NCI-H2107 treated with DMSO at 0.1 percent for 48 hours (cell line): ENCODE measurements at regions not wholly inside any gene's neighbourhood (a gene's known extent, or its start where the extent isn't known, plus 50 kb on each side); places are given as distances from the start of the nearest gene placed in this dataset.

Experiments
- DNase-seq: peaks from one replicate; lab custom pipeline; 2025; ENCODE audit not compliant: unreplicated experiment; lab: John Stamatoyannopoulos, UW

DNA sequence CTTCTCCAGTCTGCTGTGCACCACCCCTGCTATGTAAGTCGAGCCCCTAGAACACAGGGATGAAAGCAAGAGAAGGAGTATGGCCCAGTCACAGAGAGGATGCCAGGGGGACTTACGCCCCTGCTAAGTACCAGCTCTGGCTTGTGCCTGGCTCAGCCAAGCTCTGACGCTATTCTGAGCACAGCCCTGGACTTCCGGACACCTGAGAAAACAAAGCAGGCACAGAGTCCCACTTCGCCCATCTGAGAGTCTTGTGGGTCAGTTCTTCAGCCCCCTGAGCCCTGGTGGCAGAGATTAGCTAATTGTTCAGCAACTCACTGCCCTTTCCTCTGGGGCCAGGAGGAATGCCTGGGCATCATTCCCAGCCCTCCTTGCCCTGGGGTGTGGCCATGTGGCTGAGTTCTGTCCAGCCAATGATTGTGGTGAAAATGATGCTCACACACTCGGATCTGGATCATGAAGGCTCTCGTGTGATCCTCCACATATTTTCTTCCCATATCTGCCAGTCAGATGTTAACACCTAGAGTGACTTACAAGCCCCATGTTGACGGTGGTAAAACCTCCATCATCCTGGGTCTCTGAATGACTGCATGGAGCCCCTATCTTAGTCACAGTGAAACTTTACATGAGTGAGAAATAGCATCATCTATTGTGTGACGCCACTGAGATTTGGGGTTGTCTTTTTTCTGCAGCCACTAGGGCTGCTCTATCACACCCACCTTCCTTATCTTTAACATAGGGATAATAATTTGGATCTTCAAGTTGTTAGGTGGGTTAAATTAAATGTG, 105.7 kb downstream of the TPRA1 start:
- DNase-seq: no peak

DNA sequence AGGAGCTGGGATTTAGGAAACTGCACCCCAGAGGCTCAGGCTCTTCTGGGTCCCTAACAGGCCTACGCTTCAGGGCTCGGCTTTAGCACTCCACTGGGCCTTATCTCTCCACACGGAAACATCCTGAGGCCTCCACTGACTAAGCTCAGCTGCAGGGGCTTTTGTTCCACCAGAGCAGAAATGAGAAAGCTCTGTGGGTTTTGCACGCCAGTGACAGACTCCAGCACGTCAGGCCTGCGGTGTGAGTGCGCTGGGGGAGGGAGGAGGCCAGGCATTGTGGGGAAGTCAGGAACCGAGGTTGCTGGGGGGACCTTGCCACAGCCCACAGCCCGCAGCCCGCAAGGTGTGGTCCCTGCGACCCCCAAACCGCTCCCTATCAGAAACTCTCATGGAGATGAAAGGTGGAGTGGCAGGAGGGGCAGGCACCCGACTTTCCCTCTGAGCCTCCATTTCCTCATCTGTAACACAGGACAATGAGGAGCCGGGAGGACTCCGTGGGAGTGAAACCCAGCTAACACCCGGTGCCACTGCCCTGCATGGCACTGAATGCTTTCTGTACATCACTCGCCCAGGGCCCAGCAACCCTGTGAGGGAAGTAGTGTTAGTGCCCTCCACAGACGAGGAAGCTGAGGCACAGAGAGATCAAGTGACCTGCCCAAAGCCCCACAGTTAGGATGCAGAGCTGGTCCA, 106.5 kb downstream of the TPRA1 start:
- DNase-seq: no peak

DNA sequence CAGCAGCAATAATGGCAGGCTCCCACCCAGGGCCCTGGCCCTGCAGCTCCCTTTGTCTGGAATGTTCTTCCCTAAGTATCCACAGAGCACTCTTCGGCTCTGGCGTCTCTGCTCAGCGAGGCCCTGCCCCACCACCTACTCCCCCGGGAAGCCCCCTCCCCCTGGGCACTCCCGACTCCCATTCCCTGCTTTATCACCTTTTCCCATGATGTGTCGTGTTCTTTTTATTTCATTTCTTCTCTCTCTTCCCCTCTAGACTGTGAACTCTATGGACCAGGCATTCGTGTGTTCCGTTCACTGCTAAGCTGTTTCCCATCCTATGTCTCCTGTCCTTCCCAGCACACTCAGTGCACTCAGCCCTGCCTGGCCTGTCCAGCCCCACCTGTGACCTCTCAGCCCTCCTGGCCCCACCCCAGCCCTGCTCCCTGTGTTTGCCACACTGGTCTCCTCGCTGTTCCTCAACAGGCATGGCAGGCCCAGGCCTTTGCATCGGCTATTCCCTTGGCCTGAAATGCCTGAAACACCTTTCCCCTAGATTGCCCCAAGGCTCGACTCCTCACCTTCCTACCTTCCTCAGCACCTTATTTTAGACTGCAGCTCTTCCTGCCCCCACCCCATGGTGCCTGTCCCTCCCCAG, 107.4 kb downstream of the TPRA1 start:
- no peak for DNase-seq

DNA sequence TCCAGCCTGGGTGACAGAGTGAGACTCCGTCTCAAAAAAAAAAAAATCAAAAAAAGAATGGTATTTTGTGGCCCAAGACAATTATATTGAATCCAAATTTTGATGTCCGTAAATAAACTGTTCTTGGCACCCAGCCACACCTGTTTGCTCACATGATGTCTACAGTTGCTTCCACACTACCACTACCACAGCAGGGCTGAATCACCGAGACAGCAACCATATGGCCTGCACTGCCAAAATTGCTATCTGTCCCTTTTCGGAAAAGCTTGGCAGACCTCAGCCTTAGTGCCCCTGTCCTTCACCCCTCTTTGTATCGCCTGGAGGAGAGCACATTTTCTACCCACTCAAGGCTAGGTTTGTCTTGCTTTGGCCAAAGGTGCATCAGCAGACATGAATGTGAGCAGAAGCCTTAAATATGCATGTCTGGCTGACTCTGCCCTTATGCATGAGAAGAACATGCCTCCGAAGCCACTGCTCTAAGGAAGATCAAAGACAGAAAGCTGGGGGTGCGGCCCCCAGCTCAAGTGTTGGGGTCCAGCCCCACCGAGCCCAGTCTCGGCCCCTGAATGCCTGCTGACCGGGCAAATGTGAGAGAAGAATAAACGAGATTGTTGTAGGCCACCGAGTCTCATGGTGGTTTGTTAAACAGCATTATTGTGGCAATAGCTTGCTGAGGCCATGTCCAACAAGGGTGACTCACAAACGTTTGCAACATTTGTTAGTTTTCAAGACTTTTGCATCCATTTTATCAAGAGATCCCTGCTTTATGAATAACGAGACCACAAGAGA, 108.1 kb downstream of the TPRA1 start:
- no peak for DNase-seq

DNA sequence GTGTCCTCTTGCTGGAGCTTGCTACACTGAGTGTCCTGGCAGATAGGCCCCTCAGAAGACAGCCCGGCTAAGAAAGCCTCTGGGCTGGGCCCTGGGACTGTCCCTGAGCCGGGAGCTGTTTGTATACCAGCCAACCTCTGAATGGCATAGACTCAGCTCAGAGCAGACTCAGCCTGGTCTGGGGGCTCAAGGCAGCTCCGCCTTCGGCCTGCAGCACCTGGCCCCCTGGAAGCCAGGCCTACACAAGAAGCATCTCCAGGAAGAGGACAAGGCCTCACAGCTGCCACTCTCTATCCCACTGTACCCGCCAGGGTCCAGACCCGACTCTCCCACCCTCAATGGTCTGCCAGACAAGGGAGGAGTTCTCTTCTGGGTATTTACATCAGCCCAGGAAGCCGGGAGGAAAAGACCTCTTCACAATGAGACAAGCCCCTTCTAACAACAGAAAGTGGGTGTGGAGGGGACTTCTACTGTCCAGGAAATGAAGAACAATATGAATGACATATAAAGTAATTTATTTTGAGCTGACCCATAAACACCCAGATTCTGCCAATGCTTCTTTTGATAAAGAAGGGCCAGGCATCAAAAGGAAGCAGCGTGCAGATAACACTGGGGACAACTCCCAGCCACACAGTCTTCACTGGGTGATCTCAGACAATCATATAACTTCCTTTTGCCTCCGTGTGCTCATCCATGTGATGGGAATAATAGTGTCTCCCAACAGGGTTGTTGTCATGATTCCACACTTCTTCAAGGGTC, 110.2 kb downstream of the TPRA1 start:
- no peak for DNase-seq

DNA sequence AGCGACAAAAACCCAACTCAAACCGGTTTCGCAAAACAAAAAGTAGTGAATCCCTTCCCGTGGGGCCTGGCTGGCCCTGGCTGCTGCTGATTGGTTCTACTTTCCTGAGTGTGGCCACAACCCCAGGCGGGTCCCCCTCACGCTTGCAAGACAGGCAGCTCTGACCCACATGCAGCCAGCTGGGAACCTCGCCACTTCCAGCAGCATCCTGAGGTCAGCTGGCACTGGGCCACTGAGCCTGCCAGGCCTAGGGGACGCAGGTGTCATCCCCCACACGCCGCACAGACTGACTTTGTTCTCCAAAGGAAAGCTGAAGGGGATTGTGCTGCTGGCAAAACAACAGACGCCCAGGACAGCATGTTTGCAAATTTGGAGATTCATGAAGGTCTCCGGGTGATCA, 111.1 kb downstream of the TPRA1 start:
- DNase-seq: no peak

DNA sequence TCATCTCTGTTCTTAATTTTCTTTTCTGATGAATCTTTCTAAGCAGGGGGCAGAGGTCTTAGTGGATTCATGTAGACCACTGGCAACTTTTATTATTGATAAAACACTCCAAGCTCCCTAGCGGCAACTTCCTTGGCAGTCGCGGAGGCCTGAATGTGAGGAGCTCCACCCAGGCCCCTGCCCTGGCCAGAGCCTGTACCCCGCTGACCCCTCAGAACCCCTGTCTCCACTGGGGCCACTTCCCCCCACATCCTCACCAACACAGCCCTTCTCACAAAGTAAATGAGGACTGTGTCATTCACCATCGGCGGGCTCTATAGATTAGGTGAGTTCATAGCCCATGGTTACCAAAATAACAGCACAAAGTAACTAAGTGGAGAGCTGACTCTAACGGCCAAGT, 111.6 kb downstream of the TPRA1 start:
- DNase-seq: no peak

DNA sequence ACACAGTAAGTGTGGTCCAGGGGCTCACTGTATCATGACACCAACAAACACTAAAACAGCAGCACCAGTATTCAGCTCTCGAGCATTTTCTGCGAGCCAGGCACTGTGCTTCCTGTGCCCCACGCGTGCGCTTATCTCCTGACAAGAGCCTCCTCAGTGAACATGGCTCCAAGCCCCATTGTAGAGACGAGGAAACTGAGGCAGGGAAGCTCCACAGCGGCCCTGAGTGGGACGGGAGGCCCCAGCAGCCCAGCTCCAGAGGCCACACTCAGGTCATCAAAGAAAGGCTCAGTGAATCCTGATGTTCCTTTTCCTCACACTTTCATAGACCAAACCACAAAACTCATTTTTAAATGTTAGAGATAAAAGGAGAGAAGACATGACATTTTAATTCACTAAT, 113.1 kb downstream of the TPRA1 start:
- no peak for DNase-seq

DNA sequence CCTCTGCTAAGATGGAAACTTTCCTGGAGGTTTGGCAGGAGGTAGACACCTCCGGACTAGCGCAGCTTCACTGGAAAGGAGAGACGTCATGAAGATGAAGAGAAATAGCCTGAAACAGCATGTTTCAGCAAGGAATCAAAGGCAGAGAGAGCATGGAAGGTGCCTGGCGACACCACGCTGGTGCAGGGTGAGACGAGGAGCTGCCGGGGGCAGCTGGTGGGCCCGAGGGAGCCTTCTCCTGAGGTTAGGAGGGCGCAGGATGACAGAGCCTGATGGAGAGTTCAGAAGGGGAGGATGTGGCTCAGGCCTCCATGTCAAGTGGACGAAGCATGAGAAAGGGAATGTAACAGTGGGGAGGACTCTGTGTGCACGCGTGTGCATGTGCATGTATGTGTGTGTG, 113.6 kb downstream of the TPRA1 start:
- DNase-seq: no peak

DNA sequence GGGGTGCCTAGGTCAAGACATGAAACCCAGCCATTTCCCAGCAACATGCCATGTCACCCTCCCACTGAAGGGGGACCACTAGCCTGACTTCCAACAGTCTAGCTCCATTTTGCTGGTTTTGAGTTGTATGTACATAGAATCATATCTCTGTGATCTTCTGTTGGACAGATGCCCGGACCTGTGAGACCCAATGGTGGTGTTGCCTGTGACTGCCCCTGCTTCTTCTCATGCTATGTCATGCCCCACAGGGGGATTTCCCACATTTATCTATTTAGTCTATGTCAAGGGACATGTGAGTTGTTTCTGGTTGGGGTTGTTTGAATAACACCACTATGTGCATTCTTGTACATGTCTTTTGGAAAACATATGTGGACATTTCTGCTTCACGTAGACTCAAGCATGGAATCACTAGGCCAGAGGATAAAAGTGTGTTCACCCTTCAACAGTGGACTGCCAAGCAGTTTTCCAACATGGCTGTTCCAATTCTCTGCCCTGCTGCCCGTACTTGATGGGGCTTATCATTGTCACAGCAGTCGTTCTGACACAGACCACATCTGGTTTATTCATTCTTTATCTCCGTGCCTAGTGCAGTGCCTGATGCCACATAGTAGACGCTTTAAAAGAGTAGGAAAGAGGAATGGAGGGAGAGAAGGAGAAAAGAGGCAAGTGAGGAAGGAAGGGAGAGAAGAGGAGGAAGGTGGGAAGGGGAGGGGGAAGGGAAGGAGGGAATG, 114.4 kb downstream of the TPRA1 start:
- DNase-seq: no peak

DNA sequence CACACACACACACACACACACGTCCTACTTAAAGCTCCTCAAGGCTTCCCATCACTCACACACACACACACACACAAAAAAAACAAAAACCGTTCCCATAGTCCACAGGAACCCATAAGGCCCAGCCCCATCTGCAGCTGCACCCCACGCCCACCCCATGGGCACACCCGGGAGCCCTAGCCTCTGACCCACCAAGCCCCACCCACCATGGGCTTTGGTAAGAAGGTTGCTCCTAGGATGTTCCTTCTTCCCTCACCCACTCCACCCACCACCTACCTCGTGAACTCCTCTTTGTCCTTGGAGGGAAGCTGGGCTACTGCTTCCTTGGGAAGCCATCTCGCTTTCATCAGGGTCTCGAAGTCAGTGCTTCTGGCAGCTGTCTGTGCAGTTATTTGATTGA, 115.1 kb downstream of the TPRA1 start:
- no peak for DNase-seq

DNA sequence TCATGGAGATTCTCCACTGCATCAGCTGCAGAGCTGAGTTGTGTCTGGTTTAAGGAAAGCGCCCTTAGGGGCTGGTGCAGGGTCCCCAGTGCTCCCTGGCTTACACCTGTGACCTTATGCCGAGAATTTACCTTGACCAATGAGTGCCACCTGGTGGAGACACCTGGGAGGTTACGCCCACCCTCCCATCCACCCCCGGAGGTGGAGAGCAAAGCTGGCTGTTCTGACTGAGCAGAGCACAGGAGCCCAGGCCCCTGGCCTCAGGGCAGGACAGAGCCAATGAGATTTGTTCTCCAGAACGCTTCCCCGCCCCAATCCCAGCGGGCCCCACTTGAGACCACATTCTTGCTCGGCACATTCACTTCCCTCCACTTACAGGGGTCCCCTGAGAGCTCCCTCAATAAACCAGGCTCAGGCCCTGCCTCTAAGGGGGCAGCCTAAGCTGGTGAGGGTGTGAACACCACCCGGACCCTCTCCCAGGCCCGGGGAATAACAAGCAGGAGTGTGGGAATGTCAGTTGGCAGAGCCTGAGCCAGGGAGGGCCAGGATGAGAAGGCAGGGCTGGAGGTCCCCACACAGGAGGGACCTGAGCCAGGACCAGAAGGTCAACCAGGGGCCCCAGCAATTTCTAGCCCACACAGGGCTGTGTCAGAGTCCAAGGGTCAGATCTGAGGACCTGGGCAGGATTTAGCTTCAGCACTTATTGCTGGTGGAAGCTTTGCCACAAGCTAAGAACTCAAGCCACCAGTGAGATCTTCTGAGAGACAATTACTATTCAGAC, 117.1 kb downstream of the TPRA1 start:
- DNase-seq: peak; percentile 34

DNA sequence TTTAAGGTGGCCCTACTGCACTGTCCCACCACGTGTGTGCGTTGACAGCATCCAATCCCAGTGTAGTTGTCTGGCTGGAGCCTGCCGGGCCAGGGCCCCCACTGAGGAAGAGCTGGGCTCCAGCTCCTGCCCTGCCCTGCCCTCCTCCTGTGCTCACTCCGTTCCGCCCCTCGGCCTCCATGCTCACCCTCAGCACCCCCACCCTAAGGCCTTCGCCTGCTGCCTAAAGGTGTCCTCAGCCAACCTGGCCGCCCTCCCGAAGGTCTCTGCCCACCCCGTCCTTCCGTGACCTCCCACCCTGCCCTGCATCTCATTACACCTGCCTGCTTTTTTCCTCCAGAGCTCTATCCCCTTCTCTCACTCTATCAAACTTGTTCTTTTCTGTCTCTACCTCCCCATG, 118.0 kb downstream of the TPRA1 start:
- no peak for DNase-seq

DNA sequence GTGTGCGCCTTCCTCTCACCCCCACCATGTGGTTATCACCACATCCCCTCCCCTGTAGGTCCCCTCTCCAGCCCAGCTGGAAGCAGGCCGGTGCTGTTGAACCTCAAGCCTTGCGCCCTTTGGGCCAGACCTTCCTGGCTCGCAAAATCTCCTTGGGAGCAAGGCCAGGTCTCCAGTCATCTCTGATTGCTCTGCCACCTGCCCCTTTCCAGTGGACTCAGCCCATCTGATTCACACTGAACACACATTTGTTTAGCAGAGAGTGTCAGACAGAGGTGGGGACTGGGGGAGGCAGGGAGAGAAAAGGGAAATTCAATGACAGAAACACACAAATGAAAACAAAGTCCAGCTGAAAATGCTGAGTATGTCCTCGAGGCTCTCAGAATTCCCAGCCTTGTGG, 119.4 kb downstream of the TPRA1 start:
- no peak for DNase-seq

DNA sequence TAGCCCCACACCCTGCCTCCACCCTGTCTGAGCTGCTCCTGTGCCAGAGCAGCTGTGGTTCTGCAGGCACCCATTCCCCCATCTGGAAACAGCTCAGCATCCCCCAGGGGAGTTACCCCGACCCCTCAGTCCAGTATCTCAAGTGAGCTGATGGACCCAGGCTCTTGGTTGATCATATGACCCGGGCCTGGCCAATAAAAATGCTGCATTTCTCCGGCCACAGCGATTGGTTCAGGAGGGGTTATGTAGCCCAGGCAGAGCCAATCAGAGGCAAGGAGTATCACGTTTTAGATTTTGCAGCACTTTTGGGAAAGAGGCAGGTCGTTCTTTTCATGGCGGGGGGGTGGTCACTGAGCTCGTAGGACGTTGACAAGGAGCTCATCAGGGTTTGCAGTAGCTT, 120.8 kb downstream of the TPRA1 start:
- no peak for DNase-seq

DNA sequence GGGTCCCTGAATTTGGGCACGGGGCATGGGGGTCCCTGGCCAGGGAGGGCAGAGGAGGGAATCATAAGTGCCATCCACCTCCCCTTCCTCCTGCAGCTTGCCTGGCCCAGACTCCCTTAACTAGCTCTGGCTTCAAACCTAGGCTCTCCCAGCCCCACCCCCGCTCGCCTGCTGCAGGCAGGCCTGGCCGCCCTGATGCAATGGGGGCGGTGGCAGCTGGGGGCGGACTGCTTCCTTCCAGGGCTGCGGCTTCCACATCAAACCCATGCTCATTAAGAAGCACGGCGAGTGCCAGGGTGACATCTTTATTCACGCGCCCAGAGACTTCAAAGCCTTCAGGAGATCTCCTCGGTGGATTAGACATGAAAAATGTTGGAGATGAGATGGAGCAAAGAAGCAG, 123.1 kb downstream of the TPRA1 start:
- no peak for DNase-seq

DNA sequence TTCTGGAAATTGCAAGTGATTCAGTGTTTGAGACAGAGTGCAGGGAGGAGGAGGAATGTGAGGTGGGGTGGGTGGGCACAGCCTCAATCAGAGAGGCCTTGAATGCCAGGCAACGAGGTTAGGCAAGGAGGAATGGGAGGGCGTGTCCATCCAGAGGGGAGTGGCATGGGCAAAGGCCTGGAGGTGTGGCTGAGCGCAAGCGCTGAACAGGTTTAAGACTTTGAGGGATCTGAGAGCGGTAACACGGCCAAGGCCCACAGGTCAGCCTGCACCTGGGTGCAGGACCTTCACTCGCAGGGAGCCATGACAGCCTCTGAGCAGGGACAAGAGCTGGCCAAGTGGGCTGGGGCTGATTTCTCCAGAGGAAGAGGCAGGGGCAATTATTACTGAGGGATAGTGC, 125.9 kb downstream of the TPRA1 start:
- DNase-seq: no peak

DNA sequence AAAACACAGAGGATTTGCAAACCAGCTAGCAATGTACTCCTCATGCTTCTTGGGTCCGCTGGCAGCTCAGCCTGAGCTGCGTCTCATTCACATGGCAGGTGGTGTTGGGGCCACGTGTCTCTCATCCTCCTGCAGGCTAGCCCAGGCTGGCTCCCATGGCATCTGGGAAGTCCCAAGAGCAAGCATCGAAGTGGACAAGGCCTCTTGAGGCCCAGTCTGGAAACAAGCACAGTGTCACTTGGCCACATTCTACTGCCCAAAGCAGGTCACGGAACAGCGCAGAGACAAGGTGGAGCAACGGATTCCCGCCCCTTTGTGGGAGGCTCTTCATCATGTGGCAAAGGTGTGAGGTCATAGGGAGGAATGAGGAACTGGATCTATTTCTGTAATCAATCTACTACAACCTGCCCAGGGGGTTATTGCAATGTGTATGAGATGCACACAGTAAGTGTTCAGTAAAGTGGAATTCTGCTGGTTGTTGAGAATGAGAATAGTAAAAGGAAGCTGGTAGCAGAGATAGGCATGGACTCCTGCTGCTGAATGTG, 128.3 kb downstream of the TPRA1 start:
- DNase-seq: no peak

DNA sequence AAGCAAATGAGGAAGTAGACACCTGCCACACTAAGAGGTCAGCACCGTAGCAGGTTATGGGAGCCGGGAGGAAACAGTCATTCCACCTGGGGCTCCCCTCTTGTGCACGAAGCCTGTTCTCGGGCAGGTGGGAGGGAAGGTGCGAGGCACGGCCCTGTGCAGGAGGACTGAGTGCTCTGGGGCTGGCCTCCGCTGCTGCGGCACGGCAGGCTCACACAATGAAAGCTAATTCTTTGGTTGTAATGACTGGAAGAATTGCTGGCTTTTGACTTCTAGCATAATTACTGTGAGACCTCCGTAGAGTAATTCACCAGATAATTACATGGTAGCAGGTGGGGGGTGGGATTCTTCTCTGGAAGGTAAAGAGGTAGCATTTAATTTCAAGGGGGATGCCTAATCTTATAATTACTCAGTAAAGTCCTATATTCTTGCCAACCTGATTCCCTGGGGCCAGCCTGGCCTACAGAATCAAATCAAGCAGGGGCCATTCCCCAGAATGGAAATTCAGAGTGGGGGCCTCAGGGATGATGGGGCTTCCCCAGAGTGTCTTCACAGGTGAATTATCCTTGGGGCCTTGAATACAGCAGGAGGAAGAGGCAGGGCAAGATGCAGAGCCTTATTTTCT, 129.1 kb downstream of the TPRA1 start:
- DNase-seq: peak; percentile 23
